A549 (cell line): ENCODE measurements at regions not wholly inside any gene's neighbourhood (a gene's known extent, or its start where the extent isn't known, plus 50 kb on each side); places are given as distances from the start of the nearest gene placed in this dataset.

Experiments
- BHLHE40 ChIP-seq: IDR thresholded peaks from 2 replicates; pipeline ENCODE4 v1.6.1; 2012; ENCODE audit warnings: low read depth, low read length, inconsistent platforms
- CHD2 ChIP-seq: fragments of 150-350 bp; IDR thresholded peaks from 2 replicates; pipeline ENCODE4 v1.6.1; 2014; ENCODE audit warnings: low read length; ENCODE audit not compliant: partially characterized antibody
- EP300 ChIP-seq, 2 experiments: fragments of >200 bp; sonication (Bioruptor Twin); formaldehyde crosslinking; IDR thresholded peaks; 2 replicates in 1 of 2; 3 replicates in 1 of 2; pipeline ENCODE4 v1.6.1; 2016 to 2017
- HOXA7 ChIP-seq: fragments of 250-450 bp; sonication (Bioruptor Pico); IDR thresholded peaks from 2 replicates; pipeline ENCODE4 v1.5.0; 2020; ENCODE audit warnings: mild to moderate bottlenecking, moderate library complexity
- JUN ChIP-seq, 2 experiments: fragments of >200 bp; sonication (Bioruptor Twin); formaldehyde crosslinking; IDR thresholded peaks; 2 replicates in 1 of 2; 3 replicates in 1 of 2; pipeline ENCODE4 v1.6.1; 2016 to 2017
- NPAS2 ChIP-seq: fragments of 250-450 bp; sonication (Bioruptor Pico); IDR thresholded peaks from 2 replicates; pipeline ENCODE4 v1.8.0; 2022; ENCODE audit warnings: mild to moderate bottlenecking, moderate library complexity, borderline replicate concordance
- POLR2A ChIP-seq: IDR thresholded peaks from 2 replicates; pipeline ENCODE4 v1.6.1; 2012; ENCODE audit warnings: mild to moderate bottlenecking, low read length
- RCOR1 ChIP-seq: fragments of 150-350 bp; IDR thresholded peaks from 2 replicates; pipeline ENCODE4 v1.6.1; 2014; ENCODE audit warnings: antibody characterized with exemption, low read length, low read depth
- TF ChIP-seq, protein P1 (sequence below): IDR thresholded peaks from 2 replicates; pipeline ENCODE4 v1.6.1; 2012
- TF ChIP-seq, protein P2 (sequence below): fragments of >200 bp; sonication (Bioruptor Twin); formaldehyde crosslinking; IDR thresholded peaks from 3 replicates; pipeline ENCODE4 v1.5.1; 2016
- TF ChIP-seq, protein P3 (sequence below): fragments of 200-600 bp; sonication (generic); IDR thresholded peaks from 2 replicates; pipeline ENCODE4 v1.6.1; 2016; ENCODE audit warnings: antibody characterized with exemption, mild to moderate bottlenecking, moderate library complexity
- TF ChIP-seq, protein P4 (sequence below): fragments of 250-450 bp; sonication (Bioruptor Pico); IDR thresholded peaks from 2 replicates; pipeline ENCODE4 v1.5.0; 2021; ENCODE audit warnings: mild to moderate bottlenecking, moderate library complexity, borderline replicate concordance
- TF ChIP-seq, protein P5 (sequence below): fragments of 450-650 bp; IDR thresholded peaks from 2 replicates; pipeline ENCODE4 v1.6.1; 2014; ENCODE audit warnings: antibody characterized with exemption

DNA sequence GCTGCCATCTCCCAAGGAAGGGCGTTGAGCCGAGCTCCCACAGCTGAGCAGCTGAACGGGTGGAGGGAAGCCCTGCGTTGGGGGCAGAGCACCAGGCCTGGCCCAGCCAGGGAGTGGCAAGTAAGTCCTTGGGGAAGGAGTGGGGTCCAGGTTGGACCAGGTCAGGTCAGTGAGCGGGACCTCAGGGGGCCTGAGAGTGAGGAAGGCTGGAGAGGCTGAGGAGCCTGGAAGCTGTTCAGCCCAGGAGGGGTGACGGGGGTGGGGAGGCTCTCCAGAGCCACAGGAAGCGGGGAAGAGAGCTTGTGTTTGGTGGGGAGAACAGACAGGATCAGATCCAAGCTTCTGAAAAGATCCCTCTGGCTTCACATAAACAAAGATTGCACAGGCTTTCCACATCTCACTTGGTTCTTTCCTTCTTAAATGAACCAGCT, 55.4 kb upstream of the ATP12A start:
- TF ChIP-seq, protein P1, sequence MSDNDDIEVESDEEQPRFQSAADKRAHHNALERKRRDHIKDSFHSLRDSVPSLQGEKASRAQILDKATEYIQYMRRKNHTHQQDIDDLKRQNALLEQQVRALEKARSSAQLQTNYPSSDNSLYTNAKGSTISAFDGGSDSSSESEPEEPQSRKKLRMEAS: no peak
- TF ChIP-seq, protein P2, sequence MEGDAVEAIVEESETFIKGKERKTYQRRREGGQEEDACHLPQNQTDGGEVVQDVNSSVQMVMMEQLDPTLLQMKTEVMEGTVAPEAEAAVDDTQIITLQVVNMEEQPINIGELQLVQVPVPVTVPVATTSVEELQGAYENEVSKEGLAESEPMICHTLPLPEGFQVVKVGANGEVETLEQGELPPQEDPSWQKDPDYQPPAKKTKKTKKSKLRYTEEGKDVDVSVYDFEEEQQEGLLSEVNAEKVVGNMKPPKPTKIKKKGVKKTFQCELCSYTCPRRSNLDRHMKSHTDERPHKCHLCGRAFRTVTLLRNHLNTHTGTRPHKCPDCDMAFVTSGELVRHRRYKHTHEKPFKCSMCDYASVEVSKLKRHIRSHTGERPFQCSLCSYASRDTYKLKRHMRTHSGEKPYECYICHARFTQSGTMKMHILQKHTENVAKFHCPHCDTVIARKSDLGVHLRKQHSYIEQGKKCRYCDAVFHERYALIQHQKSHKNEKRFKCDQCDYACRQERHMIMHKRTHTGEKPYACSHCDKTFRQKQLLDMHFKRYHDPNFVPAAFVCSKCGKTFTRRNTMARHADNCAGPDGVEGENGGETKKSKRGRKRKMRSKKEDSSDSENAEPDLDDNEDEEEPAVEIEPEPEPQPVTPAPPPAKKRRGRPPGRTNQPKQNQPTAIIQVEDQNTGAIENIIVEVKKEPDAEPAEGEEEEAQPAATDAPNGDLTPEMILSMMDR: no peak
- TF ChIP-seq BHLHE40 (no peak), HOXA7 (CRISPR knock-in tag) (no peak), POLR2A (no peak), NPAS2 (no peak), EP300 (IDR thresholded peaks at IDR 0.05) (no peak), JUN (IDR thresholded peaks at IDR 0.05) (no peak), CHD2 (no peak), RCOR1 (no peak)
- TF ChIP-seq, protein P3, sequence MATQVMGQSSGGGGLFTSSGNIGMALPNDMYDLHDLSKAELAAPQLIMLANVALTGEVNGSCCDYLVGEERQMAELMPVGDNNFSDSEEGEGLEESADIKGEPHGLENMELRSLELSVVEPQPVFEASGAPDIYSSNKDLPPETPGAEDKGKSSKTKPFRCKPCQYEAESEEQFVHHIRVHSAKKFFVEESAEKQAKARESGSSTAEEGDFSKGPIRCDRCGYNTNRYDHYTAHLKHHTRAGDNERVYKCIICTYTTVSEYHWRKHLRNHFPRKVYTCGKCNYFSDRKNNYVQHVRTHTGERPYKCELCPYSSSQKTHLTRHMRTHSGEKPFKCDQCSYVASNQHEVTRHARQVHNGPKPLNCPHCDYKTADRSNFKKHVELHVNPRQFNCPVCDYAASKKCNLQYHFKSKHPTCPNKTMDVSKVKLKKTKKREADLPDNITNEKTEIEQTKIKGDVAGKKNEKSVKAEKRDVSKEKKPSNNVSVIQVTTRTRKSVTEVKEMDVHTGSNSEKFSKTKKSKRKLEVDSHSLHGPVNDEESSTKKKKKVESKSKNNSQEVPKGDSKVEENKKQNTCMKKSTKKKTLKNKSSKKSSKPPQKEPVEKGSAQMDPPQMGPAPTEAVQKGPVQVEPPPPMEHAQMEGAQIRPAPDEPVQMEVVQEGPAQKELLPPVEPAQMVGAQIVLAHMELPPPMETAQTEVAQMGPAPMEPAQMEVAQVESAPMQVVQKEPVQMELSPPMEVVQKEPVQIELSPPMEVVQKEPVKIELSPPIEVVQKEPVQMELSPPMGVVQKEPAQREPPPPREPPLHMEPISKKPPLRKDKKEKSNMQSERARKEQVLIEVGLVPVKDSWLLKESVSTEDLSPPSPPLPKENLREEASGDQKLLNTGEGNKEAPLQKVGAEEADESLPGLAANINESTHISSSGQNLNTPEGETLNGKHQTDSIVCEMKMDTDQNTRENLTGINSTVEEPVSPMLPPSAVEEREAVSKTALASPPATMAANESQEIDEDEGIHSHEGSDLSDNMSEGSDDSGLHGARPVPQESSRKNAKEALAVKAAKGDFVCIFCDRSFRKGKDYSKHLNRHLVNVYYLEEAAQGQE: no peak
- TF ChIP-seq, protein P4, sequence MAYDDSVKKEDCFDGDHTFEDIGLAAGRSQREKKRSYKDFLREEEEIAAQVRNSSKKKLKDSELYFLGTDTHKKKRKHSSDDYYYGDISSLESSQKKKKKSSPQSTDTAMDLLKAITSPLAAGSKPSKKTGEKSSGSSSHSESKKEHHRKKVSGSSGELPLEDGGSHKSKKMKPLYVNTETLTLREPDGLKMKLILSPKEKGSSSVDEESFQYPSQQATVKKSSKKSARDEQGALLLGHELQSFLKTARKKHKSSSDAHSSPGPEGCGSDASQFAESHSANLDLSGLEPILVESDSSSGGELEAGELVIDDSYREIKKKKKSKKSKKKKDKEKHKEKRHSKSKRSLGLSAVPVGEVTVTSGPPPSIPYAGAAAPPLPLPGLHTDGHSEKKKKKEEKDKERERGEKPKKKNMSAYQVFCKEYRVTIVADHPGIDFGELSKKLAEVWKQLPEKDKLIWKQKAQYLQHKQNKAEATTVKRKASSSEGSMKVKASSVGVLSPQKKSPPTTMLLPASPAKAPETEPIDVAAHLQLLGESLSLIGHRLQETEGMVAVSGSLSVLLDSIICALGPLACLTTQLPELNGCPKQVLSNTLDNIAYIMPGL (CRISPR knock-in tag): no peak
- TF ChIP-seq, protein P5, sequence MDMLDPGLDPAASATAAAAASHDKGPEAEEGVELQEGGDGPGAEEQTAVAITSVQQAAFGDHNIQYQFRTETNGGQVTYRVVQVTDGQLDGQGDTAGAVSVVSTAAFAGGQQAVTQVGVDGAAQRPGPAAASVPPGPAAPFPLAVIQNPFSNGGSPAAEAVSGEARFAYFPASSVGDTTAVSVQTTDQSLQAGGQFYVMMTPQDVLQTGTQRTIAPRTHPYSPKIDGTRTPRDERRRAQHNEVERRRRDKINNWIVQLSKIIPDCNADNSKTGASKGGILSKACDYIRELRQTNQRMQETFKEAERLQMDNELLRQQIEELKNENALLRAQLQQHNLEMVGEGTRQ: no peak
